IPS-18c (cell line): ENCODE measurements at regions not wholly inside any gene's neighbourhood (a gene's known extent, or its start where the extent isn't known, plus 50 kb on each side); places are given as distances from the start of the nearest gene placed in this dataset.

Experiments
- H3K4me3 ChIP-seq: 2 replicates; pipeline ENCODE4 v1.7.0; 2013; ENCODE audit warnings: low read depth, mild to moderate bottlenecking, low read length, moderate library complexity; ENCODE audit not compliant: insufficient read depth
- H3K9me3 ChIP-seq: one replicate; pipeline ENCODE4 v1.6.1; 2013; ENCODE audit warnings: mild to moderate bottlenecking, low read length, moderate library complexity; ENCODE audit not compliant: control insufficient read depth, insufficient read depth

DNA sequence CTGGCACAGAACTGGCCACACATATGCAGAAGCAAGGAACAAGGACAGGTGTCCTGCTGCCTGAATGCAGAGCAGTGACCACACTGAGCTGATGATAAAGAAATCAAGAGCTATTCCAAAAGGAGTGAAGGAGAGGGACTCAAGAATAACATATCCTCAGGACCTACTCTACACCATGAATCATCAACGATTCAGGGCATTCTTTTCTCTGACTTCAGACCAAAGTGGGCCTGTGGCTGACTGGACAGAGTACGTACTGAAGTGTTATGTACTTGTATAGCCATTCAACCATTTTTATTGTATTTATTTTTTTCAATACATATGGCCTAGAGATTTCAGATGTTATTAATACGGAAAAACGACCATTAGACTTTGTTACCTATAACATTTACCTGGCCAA, 177.5 kb upstream of the TMTC1 start:
- no peaks in the 10 kb centered on the region for H3K9me3 ChIP-seq
- no peak overlapping the region for H3K4me3 ChIP-seq

DNA sequence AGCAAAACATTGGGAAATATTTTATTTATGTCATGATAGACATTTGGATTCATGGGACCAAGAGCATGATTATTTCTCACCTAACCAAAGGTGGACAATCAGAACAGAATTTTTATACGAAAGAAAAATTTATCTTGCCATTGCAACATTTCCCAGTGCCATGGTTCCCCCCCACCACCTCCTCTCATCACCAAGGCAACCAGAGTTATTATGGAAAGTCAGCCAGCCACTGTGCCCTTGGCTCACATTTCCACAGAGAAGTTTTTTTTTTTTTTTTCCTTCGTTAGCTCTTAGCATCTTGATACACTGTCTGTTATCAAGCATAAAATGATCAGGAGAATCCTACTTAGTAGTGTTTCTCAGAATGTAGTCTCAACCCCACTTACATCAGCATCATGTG, 176.4 kb upstream of the TMTC1 start:
- H3K9me3 ChIP-seq: no peaks in the 10 kb centered on the region
- H3K4me3 ChIP-seq: no peak overlapping the region

DNA sequence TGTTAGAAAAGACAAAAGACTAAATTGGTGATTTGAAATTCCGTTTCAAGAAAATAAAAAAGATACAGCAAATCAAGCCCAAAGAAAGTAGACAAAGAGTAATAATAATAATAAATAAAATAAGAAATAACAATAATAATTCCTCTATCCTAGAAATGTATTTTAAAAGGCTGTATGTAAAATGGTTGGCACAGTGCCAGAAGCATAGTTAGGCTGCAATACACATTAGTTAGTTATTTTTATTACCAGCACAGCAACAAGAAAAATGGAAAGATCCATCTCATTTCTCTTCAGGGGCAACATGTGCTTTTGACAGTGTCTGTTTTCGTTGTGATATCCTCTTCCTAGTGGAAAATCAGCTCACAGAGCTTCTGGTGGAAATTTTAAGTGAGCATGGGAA, 174.1 kb upstream of the TMTC1 start:
- H3K4me3 ChIP-seq: no peak overlapping the region
- no peaks in the 10 kb centered on the region for H3K9me3 ChIP-seq

DNA sequence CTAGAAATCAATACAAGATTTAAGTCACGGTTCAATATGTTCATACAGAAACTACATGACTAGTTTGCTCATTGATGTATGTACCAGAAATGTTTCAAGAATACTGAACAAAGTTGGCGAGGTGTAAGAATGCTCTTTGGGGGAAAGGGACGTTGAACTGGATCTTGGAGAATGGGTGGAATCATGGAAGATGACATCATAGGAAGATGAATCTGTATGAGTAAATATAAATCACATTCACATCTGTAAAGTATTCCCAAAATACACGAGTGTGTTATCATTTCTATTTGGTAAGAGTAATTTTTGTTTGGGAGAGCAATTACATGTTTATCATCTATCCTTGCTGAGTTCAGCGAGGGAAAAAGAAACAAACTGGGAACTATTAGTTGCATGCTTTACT, 162.2 kb upstream of the TMTC1 start:
- no peaks in the 10 kb centered on the region for H3K9me3 ChIP-seq

DNA sequence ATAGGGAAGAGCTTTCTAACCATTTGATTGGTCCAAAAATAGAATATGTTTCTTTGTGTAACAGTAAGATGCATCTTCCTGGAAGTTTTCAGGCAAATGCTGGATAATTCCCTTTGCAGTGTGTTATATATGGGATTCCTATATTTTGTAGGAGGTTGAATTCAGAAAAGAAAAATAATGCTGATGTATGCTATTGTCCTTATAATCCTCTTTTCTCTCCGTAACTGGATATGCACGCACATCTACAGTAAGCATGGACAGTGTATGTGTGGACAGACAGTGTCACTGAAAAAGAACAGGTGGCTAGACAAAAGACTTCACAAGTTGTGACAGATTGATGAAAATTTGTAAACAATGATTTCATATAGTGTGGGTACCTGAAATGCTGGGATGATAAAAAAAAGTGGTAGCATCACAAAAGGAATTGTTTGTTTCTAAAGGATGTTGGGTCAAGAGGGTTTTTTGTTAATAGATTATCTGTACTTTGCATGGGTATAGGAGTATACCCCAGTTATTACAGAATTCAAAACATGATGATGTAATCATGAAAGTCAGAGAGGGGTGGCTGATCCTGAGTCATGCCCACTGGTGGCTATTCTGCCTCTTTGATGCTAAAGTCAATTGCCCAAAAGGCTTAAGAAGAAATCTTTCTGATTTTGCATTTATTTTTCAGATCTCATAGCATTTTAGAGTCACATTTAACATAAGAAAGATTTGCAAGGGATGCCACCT, 160.7 kb upstream of the TMTC1 start:
- no peaks in the 10 kb centered on the region for H3K9me3 ChIP-seq
- no peak overlapping the region for H3K4me3 ChIP-seq

More for the DNA sequence above, 162.2 kb upstream of the TMTC1 start:
- no peak overlapping the region for H3K4me3 ChIP-seq

DNA sequence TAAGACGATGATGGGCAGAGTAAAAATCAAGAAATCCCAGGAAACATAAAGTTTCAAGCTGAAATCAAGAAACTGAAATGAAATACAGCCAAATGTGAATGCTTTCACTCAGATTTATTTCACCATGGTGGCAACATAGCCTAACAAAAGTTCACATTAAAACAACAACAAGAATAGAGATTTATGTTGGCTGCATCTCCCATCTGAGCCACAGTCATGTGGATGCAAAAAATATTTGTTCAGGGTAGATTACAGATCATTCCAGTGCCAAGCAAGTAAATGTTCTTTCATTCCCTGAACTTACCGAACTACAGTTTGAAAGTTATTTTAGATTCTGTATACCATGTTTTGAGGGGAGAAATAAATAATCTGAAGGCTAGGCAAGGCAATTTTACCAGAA, 159.9 kb upstream of the TMTC1 start:
- Histone ChIP-seq H3K4me3 (no peak overlapping the region), H3K9me3 (no peaks in the 10 kb centered on the region)

DNA sequence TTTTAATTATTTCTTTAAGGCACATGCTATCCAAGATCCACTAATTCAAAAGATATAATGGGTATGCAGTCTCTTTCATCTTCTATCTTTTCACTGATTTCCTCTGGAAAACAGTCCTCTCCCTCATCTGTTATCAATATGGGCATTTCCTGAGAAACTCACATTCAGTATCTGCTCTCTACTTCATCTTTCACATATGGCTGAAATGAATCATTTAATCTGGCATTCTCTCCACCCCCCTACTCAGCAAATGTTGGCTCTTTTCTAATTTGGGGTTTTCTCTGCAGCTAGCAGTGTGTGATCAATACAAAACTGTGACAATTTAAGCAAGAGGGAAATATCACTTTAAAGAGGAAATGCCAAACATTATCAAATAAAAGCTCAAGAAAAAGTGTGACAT, 157.1 kb upstream of the TMTC1 start:
- Histone ChIP-seq H3K4me3 (no peak overlapping the region), H3K9me3 (no peaks in the 10 kb centered on the region)

DNA sequence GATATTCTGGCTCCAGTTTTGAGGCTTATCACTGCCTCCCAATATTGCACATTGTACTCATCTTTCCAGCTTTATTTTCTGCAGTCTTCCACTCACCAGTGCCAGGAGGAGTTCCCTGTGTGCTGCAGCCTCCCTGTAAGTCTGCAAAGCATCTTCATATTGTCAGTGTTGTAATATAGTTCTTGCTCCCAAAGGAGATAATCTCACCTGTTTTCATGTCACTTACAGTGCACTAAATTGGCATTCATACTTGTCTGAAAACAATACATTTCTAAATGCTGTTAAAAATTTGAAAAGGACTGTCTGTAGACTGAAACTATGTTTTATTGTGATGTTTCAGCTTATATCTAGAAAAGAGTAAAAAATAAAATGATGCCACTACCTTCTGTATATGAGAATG, 146.8 kb upstream of the TMTC1 start:
- Histone ChIP-seq H3K9me3 (no peaks in the 10 kb centered on the region), H3K4me3 (no peak overlapping the region)

DNA sequence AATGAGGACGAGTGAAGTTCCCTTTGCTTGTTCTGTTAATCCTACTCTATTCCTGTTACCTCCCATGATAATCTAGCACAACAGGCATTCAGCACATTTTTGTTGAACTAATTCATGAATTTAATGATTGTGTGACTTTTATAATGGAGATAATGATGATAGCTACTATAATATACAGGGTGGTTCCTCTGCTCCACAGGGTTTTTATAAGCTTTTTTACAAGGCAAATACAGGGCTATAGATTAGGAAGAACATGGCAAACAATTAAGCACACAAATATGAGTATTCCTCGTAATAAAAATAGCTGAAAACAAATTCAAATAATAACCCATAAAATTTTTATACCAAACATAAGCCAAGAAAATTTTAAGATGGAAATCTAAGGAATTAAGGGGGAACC, 145.6 kb upstream of the TMTC1 start:
- Histone ChIP-seq H3K4me3 (no peak overlapping the region), H3K9me3 (no peaks in the 10 kb centered on the region)

DNA sequence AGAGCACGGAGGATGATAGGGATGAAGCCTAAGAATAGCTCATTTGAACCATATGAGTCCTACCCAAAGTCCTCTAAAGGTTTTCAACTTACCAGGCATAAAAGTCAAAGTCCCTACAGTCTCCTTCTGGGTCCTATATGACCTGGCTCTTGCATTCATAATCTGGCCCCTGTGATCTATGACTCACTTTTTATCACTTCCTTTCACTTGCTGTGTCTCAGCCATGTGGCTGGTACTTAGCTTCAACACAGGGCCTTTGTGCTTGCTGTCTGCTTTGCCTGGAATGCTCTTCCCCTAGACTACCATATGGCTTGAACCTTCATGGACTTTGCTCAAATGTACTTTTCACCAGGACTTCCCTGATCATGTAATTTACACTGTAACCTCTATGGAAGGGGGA, 137.6 kb upstream of the TMTC1 start:
- no peak overlapping the region for H3K4me3 ChIP-seq
- no peaks in the 10 kb centered on the region for H3K9me3 ChIP-seq

DNA sequence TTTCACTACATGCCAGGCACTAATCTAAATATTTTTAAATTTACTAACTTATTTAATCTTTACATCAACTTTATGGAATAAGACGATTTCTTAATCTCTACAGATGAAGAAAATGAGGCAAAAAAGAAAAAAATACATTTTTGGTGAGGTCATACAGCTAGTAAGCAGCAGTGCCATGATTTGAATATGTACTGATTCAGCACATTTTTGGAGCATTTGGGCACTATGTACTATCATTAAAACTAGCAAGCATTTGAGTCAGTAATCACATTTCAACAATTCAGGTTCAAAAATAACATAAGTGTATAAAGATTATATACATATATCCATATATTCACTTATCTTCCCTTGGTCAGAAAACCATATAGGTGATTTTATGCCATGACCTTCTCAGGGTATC, 124.4 kb upstream of the TMTC1 start:
- Histone ChIP-seq H3K4me3 (no peak overlapping the region), H3K9me3 (no peaks in the 10 kb centered on the region)

DNA sequence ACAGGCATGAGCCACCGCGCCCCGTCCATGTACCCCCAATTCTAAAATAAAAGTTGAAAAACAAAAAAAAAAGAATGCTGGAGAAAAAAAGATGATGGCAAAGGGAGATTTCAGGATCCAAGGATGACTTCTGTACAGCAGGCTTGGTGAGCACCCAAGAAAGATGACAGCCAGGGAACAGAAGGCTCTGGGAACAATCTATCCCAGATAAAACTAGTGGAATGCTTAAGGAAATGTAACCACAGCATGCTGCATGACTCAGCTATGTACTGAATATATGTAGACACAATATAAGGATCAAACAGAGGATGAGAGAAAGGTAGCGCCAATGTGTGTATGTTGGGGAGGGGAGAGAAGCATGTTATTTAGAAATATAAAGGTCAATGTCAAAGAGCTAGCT, 123.7 kb upstream of the TMTC1 start:
- no peaks in the 10 kb centered on the region for H3K9me3 ChIP-seq
- no peak overlapping the region for H3K4me3 ChIP-seq

DNA sequence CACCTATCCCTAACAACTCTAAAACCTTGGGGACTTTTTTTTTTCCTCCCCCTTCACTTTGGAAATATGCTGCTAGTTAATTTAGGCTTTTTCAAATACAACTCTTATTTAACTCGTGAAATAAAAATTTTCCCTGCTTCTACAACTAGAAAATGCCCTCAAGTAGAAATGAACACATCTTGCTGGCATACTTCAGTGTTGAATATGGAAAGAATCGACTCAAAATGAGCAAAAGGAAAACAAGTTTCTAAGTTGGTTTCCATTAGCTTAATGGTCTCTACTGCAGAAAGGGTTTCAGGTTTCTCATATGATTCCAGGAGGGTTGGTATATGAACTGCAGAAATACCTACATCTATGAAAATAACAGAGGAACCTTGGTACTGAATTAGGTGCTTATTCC, 118.3 kb upstream of the TMTC1 start:
- H3K4me3 ChIP-seq: no peak overlapping the region
- H3K9me3 ChIP-seq: no peaks in the 10 kb centered on the region

DNA sequence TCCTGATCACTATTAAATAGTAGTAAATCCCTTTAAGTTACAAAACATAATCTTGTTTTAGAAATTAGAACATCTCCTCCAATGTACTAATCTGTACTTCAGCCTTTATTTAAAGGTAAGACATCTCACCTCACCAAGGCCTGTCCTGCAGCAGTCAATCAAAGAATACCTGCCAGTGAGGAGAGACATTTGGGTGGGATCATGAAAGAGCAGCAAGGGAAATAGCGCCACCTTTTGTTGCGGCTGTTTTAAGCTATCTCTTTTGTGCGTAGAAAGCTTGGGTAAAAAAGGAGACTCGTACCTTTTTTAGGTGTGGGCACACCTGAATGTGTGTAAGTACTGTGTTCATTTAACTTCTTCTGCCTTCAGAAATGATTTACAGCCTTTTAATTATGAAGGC, 117.8 kb upstream of the TMTC1 start:
- Histone ChIP-seq H3K9me3 (no peaks in the 10 kb centered on the region), H3K4me3 (no peak overlapping the region)

DNA sequence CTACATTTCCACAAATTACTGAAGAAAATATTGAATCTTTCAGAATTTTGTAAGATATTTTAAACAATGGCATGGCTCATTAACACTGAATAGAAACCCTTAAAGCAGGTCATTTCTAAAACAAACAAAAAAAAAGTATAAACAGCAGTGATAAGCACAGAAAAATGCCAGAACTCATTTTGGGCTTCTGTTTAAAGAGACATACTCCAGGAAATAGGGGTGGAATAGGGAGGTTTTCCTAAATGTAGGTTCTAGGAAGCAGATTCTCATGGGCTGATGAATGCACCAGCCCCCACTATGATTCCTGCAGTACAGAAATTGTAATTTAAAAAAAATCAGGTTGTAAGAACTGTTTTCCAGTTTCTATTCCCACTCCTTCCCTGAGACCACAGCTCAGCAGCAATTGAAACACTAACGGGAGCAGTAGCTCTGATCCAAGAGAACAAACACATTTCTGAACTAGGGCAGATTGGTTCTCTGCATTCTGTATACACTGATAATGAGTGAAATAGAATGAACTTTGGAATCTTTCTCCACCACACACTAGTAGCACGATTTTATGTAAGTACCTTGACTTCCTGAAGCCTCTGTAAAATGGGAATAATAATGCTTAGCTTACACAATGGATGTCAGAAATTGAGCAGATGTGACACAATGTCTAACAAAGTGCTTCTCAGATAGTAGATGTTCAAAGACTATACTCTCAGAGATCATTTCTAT, 115.6 kb upstream of the TMTC1 start:
- H3K9me3 ChIP-seq: no peaks in the 10 kb centered on the region
- H3K4me3 ChIP-seq: no peak overlapping the region

DNA sequence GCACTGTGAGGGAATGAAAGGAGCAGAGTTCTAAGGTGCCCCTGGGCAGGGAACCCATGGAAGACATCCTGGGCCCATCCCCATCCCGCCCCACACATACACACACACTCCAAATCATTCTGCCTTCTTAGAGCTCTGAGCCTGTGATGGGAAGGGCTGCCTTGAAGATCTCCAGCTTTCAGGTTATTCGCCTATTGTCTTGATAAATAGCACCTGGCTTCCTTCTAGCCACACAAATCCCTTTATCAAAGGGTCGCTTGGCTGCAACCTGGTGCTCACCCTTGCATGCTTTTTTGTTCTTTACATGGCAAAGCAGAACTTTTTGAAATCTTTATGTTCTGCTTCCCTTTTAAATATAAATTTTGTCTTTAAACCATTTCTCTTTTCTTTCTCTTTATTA, 112.2 kb upstream of the TMTC1 start:
- H3K4me3 ChIP-seq: no peak overlapping the region; the same call in 1 of the 2 replicates
- no peaks in the 10 kb centered on the region for H3K9me3 ChIP-seq

DNA sequence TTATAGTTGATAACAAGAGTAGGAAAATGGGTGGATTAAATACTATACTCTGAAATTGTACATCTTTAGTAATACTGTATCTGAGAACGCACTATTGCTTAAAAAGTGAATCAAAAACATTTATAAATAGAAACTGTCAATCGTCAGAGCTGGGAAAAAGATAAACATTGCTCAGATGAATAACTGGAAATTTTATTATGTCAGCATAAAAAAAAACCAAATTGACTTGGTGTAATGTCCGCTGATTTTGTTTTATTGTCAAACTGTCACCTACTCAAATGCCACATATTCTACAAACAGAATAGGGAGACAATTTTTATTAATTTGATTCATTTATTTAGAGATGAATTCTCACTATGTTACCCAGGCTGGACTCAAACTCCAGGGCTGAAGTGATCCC, 109.3 kb upstream of the TMTC1 start:
- H3K9me3 ChIP-seq: no peaks in the 10 kb centered on the region

DNA sequence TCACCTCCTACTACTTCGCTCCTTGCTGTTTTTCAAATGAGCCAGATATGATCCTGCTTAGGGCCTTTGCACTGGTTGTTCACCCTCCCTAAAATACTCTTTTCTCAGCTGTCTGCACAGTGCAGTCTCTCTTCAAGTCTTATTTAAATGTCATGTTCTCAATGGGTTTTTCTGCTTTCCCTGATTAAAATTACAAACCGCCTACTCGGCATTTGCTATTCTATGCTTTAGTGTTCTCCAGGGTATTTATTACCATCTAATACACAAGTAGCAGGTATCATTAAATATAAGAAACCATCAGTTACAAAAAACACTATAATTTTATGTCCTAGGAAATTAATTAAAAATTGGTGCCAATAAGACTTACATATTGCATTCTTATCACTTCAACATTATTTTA, 108.0 kb upstream of the TMTC1 start:
- no peak overlapping the region for H3K4me3 ChIP-seq
- no peaks in the 10 kb centered on the region for H3K9me3 ChIP-seq

More for the DNA sequence above, 109.3 kb upstream of the TMTC1 start:
- no peak overlapping the region for H3K4me3 ChIP-seq

DNA sequence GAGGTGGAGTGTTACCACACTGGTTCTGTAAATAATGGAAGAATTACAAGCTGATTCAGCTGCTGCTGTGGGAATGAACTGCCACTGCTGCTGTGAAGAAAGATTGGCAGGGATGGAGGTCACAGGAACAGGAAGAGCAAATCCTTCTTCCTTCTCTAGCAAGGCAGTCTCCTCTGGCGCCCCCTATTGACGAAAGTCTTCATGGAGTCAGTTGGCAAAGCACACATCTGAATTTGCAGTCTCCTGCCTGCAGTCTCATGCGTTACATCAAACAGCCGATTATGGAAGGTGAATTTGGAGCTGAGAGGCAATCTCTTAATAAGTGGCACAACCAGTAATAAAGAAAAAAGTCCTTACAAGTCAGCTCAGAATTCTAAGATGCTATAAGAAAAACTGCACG, 106.0 kb upstream of the TMTC1 start:
- H3K4me3 ChIP-seq: no peak overlapping the region

More for the DNA sequence above, 106.0 kb upstream of the TMTC1 start:
- no peaks in the 10 kb centered on the region for H3K9me3 ChIP-seq
